Activated naive CD8-positive, alpha-beta T cell treated with anti-CD3 and anti-CD28 coated beads, Interleukin-2, amount 50 U/mL, for 24 hours (primary cell): ENCODE measurements at regions not wholly inside any gene's neighbourhood (a gene's known extent, or its start where the extent isn't known, plus 50 kb on each side); places are given as distances from the start of the nearest gene placed in this dataset.
"Not testable (repeated sequence)": the region's sequence is repeated elsewhere in the genome, so short reads cannot be mapped to it uniquely, and the experiment has no call there.

Source experiments
- ATAC-seq: fragments of 150-1000 bp; cut with Tn5 transposase; one replicate; pipeline ENCODE4 v1.10.0; 2021
- DNase-seq: peaks from one replicate; pipeline ENCODE4 v3.0.0; 2021
- H3K27ac Mint-ChIP-seq: one replicate; pipeline ENCODE4 v1.8.0; 2021; ENCODE audit warnings: mild to moderate bottlenecking, mixed read lengths
- H3K27me3 Mint-ChIP-seq: one replicate; pipeline ENCODE4 v1.8.0; 2021; ENCODE audit warnings: mixed read lengths
- H3K36me3 Mint-ChIP-seq: one replicate; pipeline ENCODE4 v1.8.0; 2021; ENCODE audit warnings: low read depth, mixed read lengths
- H3K4me1 Mint-ChIP-seq: one replicate; pipeline ENCODE4 v1.8.0; 2021; ENCODE audit warnings: mixed read lengths
- H3K4me3 Mint-ChIP-seq: one replicate; pipeline ENCODE4 v1.8.0; 2021; ENCODE audit warnings: mild to moderate bottlenecking, moderate library complexity, mixed read lengths
- H3K9me3 Mint-ChIP-seq: one replicate; pipeline ENCODE4 v1.8.0; 2021; ENCODE audit warnings: mixed read lengths

- Mint-ChIP-seq H3K36me3 (no peaks in the 10 kb centered on the region), H3K4me3 (no peak overlapping the region), H3K27me3 (peaks cover 42% of the 10 kb centered on the region), H3K4me1 (no peaks in the 10 kb centered on the region), H3K27ac (no peak overlapping the region), H3K9me3 (peaks cover 13% of the 10 kb centered on the region)
- DNase-seq (no peak), ATAC-seq (no peak)
These were observed 80.5 kb upstream of the ETV3 start for GRCh38 chr1:157218671-157219070.

DNA sequence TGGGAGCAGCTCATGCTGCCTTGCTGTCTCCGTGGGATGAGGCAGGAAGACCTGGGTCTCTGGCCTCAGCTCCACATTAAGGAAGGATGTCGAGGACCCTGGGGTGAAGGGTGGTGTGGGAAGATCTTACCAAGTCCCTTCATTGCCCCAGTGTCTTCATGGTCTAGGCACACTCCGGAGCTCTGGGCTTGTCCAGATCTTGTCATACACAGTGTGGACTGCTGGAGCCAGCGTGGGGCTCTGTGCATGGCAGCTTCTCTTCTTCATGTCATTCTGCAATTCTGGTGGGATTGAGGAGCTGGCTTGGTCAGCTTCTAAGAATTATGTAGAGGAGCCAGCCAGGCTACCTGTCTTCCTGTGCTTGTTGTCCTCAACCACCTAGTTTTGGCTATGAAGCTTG is 79.3 kb upstream of the ETV3 start:
- no peaks in the 10 kb centered on the region for H3K36me3 Mint-ChIP-seq
- ATAC-seq (no peak), DNase-seq (no peak)
- H3K4me1 Mint-ChIP-seq = no peaks in the 10 kb centered on the region
- peaks cover 47% of the 10 kb centered on the region for H3K27me3 Mint-ChIP-seq
- H3K27ac Mint-ChIP-seq = no peak overlapping the region
- peaks cover 25% of the 10 kb centered on the region for H3K9me3 Mint-ChIP-seq
- no peak overlapping the region for H3K4me3 Mint-ChIP-seq

DNA sequence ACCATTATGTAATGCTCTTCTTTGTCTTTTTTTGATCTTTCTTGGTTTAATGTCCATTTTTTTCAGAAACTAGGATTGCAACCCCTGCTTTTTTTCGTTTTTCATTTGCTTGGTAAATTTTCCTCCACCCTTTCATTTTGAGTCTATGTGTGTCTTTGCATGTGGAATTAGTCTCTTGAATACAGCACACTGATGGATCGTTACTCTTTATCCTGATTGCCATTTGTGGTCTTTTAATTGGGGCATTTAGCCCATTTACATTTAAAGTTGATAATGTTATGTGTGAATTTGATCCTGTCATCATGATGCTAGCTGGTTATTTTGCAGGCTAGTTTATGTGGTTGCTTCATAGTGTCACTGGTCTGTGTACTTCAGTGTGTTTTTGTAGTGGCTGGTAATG is 75.6 kb upstream of the ETV3 start:
- ATAC-seq (no peak), DNase-seq (no peak)
- Mint-ChIP-seq H3K36me3 (no peaks in the 10 kb centered on the region), H3K4me3 (no peak overlapping the region), H3K4me1 (no peaks in the 10 kb centered on the region), H3K27me3 (peaks cover 46% of the 10 kb centered on the region), H3K9me3 (peaks cover 25% of the 10 kb centered on the region), H3K27ac (no peak overlapping the region)

DNA sequence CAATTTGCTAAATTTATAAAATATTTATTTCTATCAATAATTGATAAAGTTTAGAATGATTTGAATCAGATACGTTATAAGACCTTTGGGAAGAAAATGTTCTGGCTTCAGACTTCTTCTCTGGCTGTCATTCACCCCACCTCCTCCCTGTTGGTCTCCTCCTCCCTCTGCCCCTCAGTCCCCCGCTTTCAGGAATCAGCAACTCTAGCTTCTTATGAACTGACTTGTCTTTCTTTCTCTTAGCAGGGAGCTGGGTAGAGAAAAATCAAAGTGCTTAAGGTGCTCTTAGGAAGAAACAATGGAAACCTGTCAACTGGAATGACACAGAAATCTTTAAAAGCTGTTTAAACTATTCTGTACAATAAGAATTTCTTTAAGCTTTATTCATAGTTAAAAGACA is 71.3 kb upstream of the ETV3 start:
- Mint-ChIP-seq H3K4me3 (no peak overlapping the region), H3K27ac (no peak overlapping the region), H3K36me3 (no peaks in the 10 kb centered on the region), H3K4me1 (no peaks in the 10 kb centered on the region), H3K9me3 (peaks cover 18% of the 10 kb centered on the region), H3K27me3 (peaks cover 27% of the 10 kb centered on the region)
- no peak for ATAC-seq
- DNase-seq = no peak

DNA sequence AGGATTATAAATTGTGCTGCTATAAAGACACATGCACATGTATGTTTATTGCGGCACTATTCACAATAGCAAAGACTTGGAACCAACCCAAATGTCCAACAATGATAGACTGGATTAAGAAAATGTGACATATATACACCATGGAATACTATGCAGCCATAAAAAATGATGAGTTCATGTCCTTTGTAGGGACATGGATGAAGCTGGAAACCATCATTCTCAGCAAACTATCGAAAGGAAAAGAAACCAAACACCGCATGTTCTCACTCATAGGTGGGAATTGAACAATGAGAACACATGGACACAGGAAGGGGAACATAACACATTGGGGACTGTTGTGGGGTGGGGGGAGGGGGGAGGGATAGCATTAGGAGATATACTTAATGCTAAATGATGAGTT is 67.8 kb upstream of the ETV3 start:
- not testable (repeated sequence) for H3K36me3 Mint-ChIP-seq, DNase-seq, H3K27me3 Mint-ChIP-seq, ATAC-seq, H3K27ac Mint-ChIP-seq, H3K4me3 Mint-ChIP-seq, H3K9me3 Mint-ChIP-seq, H3K4me1 Mint-ChIP-seq

- no peaks in the 10 kb centered on the region for H3K36me3 Mint-ChIP-seq
- no peak overlapping the region for H3K27ac Mint-ChIP-seq
- H3K4me1 Mint-ChIP-seq = no peaks in the 10 kb centered on the region
- DNase-seq (no peak), ATAC-seq (no peak)
- H3K4me3 Mint-ChIP-seq = no peak overlapping the region
- no peaks in the 10 kb centered on the region for H3K9me3 Mint-ChIP-seq
- peaks cover 2% of the 10 kb centered on the region for H3K27me3 Mint-ChIP-seq
These were observed 65.0 kb upstream of the ETV3 start for GRCh38 chr1:157203166-157203565.

GRCh38 chr1:157202331-157202730 is 64.1 kb upstream of the ETV3 start:
- no peaks in the 10 kb centered on the region for H3K9me3 Mint-ChIP-seq
- H3K36me3 Mint-ChIP-seq = no peaks in the 10 kb centered on the region
- peaks cover 2% of the 10 kb centered on the region for H3K27me3 Mint-ChIP-seq
- DNase-seq (no peak), ATAC-seq (no peak)
- H3K4me3 Mint-ChIP-seq = no peak overlapping the region
- H3K27ac Mint-ChIP-seq = no peak overlapping the region
- H3K4me1 Mint-ChIP-seq = no peaks in the 10 kb centered on the region

DNA sequence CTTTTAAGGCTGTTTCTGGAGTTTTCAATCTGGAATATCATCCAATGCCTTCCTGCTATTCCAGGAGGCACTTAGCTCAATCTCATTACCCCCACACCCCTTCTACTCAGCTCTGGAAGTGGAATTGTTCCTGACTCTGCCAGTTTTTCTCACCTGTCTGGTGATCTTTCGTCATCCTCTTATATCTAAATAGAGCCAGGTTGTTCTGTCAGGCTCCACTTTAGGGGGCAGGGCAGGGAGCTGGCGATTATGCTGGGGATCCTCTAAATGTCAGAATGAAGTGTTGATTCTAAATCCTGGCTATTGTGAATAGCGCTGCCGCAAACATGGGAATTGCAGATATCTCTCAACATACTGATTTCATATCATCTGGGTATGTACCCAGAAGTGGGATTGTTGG is 63.6 kb upstream of the ETV3 start:
- DNase-seq (no peak), ATAC-seq (no peak)
- Mint-ChIP-seq H3K27ac (no peak overlapping the region), H3K27me3 (peaks cover 3% of the 10 kb centered on the region), H3K9me3 (no peaks in the 10 kb centered on the region), H3K36me3 (no peaks in the 10 kb centered on the region), H3K4me1 (no peaks in the 10 kb centered on the region), H3K4me3 (no peak overlapping the region)

DNA sequence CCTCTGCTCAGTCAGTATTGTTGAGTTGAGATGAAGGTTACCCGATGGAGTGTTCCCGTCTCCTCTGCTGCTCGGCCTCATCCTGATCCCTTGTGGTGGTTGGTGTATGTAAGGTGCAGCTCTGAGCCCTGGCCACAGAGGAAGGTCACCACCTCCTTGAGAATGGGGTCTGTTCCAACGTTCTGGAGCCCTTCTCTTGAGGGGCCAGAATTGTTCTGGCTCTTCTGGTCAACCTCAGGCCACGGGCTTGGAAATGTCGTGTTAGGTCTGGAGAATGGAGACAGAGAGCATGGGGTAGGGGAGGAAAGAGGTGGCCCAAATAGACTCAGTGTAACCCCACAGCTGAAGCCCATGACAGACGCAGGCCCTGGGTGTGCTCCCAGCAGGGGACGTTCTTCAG is 62.3 kb upstream of the ETV3 start:
- ATAC-seq (no peak), DNase-seq (no peak)
- Mint-ChIP-seq H3K4me3 (no peak overlapping the region), H3K36me3 (no peaks in the 10 kb centered on the region), H3K4me1 (no peaks in the 10 kb centered on the region), H3K27me3 (peaks cover 10% of the 10 kb centered on the region), H3K9me3 (no peaks in the 10 kb centered on the region), H3K27ac (no peak overlapping the region)

DNA sequence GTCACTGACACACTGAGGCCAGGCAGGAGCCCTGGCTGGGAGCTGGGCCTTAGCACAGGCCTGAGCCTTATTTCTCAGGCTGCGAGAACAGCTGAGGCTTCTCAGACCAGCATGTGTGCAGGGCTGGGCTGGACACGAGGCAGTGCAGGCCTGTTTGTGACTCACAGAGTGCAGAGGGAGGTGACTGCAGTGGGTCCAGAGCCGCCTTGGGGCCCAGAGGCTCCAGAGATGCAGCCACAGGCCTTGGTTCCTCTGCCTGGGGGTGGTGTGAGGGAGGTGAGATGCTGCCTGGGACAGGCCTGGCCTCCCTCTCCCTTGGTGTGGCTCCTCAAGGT is 61.2 kb upstream of the ETV3 start:
- Mint-ChIP-seq H3K36me3 (no peaks in the 10 kb centered on the region), H3K4me1 (no peaks in the 10 kb centered on the region), H3K4me3 (no peak overlapping the region), H3K27me3 (peaks cover 12% of the 10 kb centered on the region), H3K27ac (no peak overlapping the region), H3K9me3 (no peaks in the 10 kb centered on the region)
- ATAC-seq (no peak), DNase-seq (no peak)

GRCh38 chr1:157198619-157199420 is 60.6 kb upstream of the ETV3 start:
- no peak overlapping the region for H3K4me3 Mint-ChIP-seq

GRCh38 chr1:157197906-157198435 is 59.8 kb upstream of the ETV3 start:
- Mint-ChIP-seq H3K27ac (no peak overlapping the region), H3K4me3 (no peak overlapping the region), H3K36me3 (no peaks in the 10 kb centered on the region), H3K27me3 (peaks cover 23% of the 10 kb centered on the region), H3K9me3 (no peaks in the 10 kb centered on the region), H3K4me1 (no peaks in the 10 kb centered on the region)
- ATAC-seq (no peak), DNase-seq (no peak)

More at GRCh38 chr1:157198619-157199420, 60.6 kb upstream of the ETV3 start:
- DNase-seq (no peak), ATAC-seq (no peak)
- Mint-ChIP-seq H3K27ac (no peak overlapping the region), H3K36me3 (no peaks in the 10 kb centered on the region), H3K9me3 (no peaks in the 10 kb centered on the region), H3K27me3 (peaks cover 16% of the 10 kb centered on the region), H3K4me1 (no peaks in the 10 kb centered on the region)

- H3K4me1 Mint-ChIP-seq, H3K36me3 Mint-ChIP-seq, H3K27ac Mint-ChIP-seq, DNase-seq, H3K9me3 Mint-ChIP-seq, ATAC-seq, H3K4me3 Mint-ChIP-seq: not testable (repeated sequence)
- H3K27me3 Mint-ChIP-seq = peaks cover 27% of the 10 kb centered on the region
These were observed 58.7 kb upstream of the ETV3 start for GRCh38 chr1:157196670-157197456.

DNA sequence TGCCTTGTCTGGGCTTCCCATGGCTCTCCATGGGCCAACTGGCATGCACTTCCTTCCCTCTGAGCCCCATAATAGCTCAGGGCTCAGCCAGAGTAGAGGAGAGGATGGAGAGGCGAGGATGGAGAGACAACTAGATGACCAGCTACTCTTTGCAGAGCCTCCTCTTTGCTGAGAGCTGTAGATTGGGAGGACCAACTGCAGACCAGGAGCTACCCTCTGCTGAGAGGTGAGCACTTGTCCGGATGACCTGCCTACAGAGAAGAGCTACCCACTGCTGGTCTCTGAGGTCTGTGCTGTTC is 58.0 kb upstream of the ETV3 start:
- peaks cover 28% of the 10 kb centered on the region for H3K27me3 Mint-ChIP-seq
- H3K36me3 Mint-ChIP-seq = no peaks in the 10 kb centered on the region
- no peaks in the 10 kb centered on the region for H3K9me3 Mint-ChIP-seq
- no peaks in the 10 kb centered on the region for H3K4me1 Mint-ChIP-seq
- H3K4me3 Mint-ChIP-seq = no peak overlapping the region
- DNase-seq (no peak), ATAC-seq (no peak)
- no peak overlapping the region for H3K27ac Mint-ChIP-seq

DNA sequence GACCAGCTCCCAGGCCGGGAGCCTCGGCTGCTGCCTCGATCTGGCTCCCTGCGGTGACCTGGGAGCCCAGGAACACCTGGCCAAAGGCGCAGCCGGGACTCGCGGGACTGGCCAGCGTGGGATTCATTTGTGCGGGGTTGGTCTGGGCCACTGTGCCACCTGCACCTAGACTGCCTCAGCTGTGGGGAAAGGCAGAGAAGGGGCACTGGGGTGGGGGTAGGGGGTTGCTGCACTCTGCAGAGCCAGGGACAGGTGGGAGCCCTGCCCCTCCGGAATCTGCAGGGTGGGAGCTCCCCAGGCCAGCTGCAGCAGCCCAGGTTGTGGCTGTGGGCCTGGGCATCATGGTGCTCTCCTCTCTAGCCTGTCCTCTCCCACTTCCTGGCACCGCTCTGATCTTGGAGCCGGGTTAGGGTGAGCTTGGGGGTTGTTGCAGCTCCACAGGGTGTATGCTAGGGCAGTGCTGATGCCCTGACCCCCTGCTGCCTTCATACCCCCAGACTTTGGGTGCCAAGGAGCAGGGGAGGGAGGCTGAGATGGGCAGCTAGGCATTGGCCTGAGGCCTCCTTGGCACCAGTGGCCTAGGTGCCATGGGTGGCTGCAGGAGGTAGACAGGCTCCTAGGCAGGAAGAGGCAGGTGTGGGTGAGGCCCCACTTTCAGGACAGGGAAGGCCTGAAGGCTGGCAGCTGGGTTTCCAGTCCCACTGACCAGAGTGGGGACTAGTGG is 57.5 kb upstream of the ETV3 start:
- H3K27ac Mint-ChIP-seq = no peak overlapping the region
- H3K4me1 Mint-ChIP-seq = no peaks in the 10 kb centered on the region
- no peaks in the 10 kb centered on the region for H3K36me3 Mint-ChIP-seq
- DNase-seq (no peak), ATAC-seq (no peak)
- H3K27me3 Mint-ChIP-seq = peaks cover 29% of the 10 kb centered on the region
- no peak overlapping the region for H3K4me3 Mint-ChIP-seq
- no peaks in the 10 kb centered on the region for H3K9me3 Mint-ChIP-seq
